H1 (cell line): ENCODE measurements at regions not wholly inside any gene's neighbourhood (a gene's known extent, or its start where the extent isn't known, plus 50 kb on each side); places are given as distances from the start of the nearest gene placed in this dataset.

Experiments
- BACH1 ChIP-seq: IDR thresholded peaks from 2 replicates; pipeline ENCODE4 v1.6.1; 2012; ENCODE audit warnings: low read length, improper control_type of control experiment
- HDAC2 ChIP-seq, 2 experiments: fragments of 300-600 bp in 1 of 2; sonication (generic) in 1 of 2; IDR thresholded peaks; 2 replicates each; pipeline ENCODE4 v1.6.1; 2011 to 2012; ENCODE audit warnings: low read depth in 2 of 2, low read length in 2 of 2, mild to moderate bottlenecking in 2 of 2, moderate library complexity in 2 of 2, borderline replicate concordance in 1 of 2, inconsistent platforms in 1 of 2
- KDM5A ChIP-seq: fragments of 200-600 bp; IDR thresholded peaks from 2 replicates; pipeline ENCODE4 v1.7.1; 2012; ENCODE audit warnings: mild to moderate bottlenecking, low read length, inconsistent platforms, mixed read lengths
- MAX ChIP-seq: IDR thresholded peaks from 2 replicates; pipeline ENCODE4 v1.6.1; 2012; ENCODE audit warnings: inconsistent platforms
- PHF8 ChIP-seq: fragments of 200-600 bp; sonication (generic); conservative IDR thresholded peaks from 2 replicates; pipeline ENCODE4 v1.7.1; 2012; ENCODE audit warnings: low read depth, mild to moderate bottlenecking, inconsistent platforms, low read length, moderate library complexity
- TBP ChIP-seq: IDR thresholded peaks from 2 replicates; pipeline ENCODE4 v1.6.1; 2011; ENCODE audit warnings: low read depth, low read length, improper control_type of control experiment

DNA sequence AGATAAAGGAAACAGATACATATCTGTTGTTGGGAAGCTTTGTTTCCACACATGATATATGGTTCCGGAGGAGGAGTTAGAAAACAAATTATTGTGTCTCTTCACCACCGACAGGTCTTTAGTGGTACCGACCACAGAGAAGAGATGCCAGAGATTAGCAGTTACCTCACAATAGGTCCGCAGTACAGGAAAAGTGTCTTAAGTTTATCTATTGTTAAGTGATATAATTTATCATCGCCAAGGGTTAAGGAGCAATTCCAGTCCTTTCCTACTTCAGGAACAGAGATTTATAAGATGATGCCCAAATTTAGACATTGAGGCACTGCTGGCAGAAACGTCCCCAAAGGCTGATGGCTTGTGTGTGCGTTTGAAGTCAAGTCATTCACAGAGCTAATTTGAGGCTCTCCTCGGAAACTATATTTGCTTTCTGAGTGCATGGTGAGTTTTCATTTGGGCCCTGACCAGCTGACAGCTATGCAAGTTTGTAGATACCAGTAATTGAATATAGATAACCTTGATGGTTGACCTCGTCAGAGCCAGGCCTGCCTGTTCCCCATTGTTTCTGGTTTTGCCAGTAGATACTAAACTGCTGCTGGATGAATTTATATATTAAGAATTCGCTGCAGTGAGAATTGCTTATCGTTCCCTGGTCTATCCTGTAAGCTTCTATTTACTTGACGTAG, 196.4 kb upstream of the IRX3 start (continued):
- no peak for TF ChIP-seq HDAC2 (IDR thresholded peaks at IDR 0.05; ENCODE audit: borderline replicate concordance in 1 of 2, low read depth in 2 of 2, low read length in 2 of 2)
- TF ChIP-seq MAX: no peak
- no peak for TF ChIP-seq TBP
- TF ChIP-seq BACH1: no peak
- no peak for TF ChIP-seq PHF8
- TF ChIP-seq KDM5A: no peak
